IMR-90 (cell line): ENCODE measurements at regions not wholly inside any gene's neighbourhood (a gene's known extent, or its start where the extent isn't known, plus 50 kb on each side); places are given as distances from the start of the nearest gene placed in this dataset.

Source experiments
- ATAC-seq: fragments of 200-7000 bp; cut with Tn5 transposase; 2 replicates; pipeline ENCODE4 v1.9.1; 2020; ENCODE audit warnings: low read depth, mild to moderate bottlenecking, moderate library complexity
- BruUV-seq: library from RNA; stranded (reverse); fragments of 400-500 nt; replicated peaks from 2 replicates; lab custom pipeline; 2021; lab: Mats Ljungman, UMichigan
- CTCF ChIA-PET: fragments of 300-600 bp; formaldehyde crosslinking; extraction: SDS; loops from one replicate; lab custom pipeline; 2021; ENCODE audit warnings: antibody characterized with exemption; lab: Yijun Ruan, JAX
- POLR2A ChIA-PET: fragments of 300-600 bp; sonication (Branson Sonifier 250); formaldehyde crosslinking; loops from one replicate; lab custom pipeline; 2022; ENCODE audit warnings: antibody characterized with exemption; ENCODE audit not compliant: unreplicated experiment; lab: Charles Lee
- DNase-seq: peaks from one replicate; pipeline ENCODE4 v3.0.0; 2013
- H2AFZ ChIP-seq: replicated peaks from 2 replicates; pipeline ENCODE3; 2013; ENCODE audit warnings: low read length, mild to moderate bottlenecking; ENCODE audit not compliant: poor library complexity
- H2AK5ac ChIP-seq: 2 replicates; pipeline ENCODE4 v1.6.1; 2013; ENCODE audit warnings: low read depth, low read length, inconsistent platforms
- H2AK9ac ChIP-seq: replicated peaks from 2 replicates; pipeline ENCODE3; 2013; ENCODE audit warnings: mild to moderate bottlenecking, low read depth, low read length, moderate library complexity; ENCODE audit not compliant: poor library complexity
- H2BK120ac ChIP-seq: 2 replicates; pipeline ENCODE4 v1.6.1; 2013; ENCODE audit warnings: low read depth, low read length, inconsistent platforms
- H2BK15ac ChIP-seq: 3 replicates; pipeline ENCODE4 v1.6.1; 2013; ENCODE audit warnings: low read depth, low read length, inconsistent platforms
- H2BK20ac ChIP-seq: 2 replicates; pipeline ENCODE4 v1.6.1; 2013; ENCODE audit warnings: low read depth, mild to moderate bottlenecking, inconsistent platforms, low read length, moderate library complexity
- H2BK5ac ChIP-seq: 2 replicates; pipeline ENCODE4 v1.6.1; 2013; ENCODE audit warnings: mild to moderate bottlenecking, low read depth, low read length, inconsistent platforms; ENCODE audit not compliant: poor library complexity, severe bottlenecking
- H3K14ac ChIP-seq: replicated peaks from 2 replicates; pipeline ENCODE4 v1.6.1; 2013; ENCODE audit warnings: low read depth, low read length, inconsistent platforms
- H3K18ac ChIP-seq: 2 replicates; pipeline ENCODE4 v1.6.1; 2013; ENCODE audit warnings: low read depth, low read length, control low read depth
- H3K23ac ChIP-seq: 2 replicates; pipeline ENCODE4 v1.6.1; 2013; ENCODE audit warnings: low read depth, low read length, inconsistent platforms
- H3K27ac ChIP-seq: 2 replicates; pipeline ENCODE4 v1.5.1; 2013; ENCODE audit warnings: mild to moderate bottlenecking, control low read depth, low read length; ENCODE audit not compliant: insufficient read depth
- H3K27me3 ChIP-seq: 2 replicates; pipeline ENCODE4 v1.6.1; 2013; ENCODE audit warnings: low read length; ENCODE audit not compliant: control insufficient read depth, insufficient read depth
- H3K36me3 ChIP-seq: 2 replicates; pipeline ENCODE4 v1.6.1; 2013; ENCODE audit warnings: low read length, mixed read lengths; ENCODE audit not compliant: control insufficient read depth, insufficient read depth
- H3K4ac ChIP-seq: 2 replicates; pipeline ENCODE4 v1.6.1; 2013; ENCODE audit warnings: low read depth, low read length, inconsistent platforms
- H3K4me1 ChIP-seq: 2 replicates; pipeline ENCODE4 v1.6.1; 2013; ENCODE audit warnings: low read length, mixed read lengths; ENCODE audit not compliant: control insufficient read depth, insufficient read depth
- H3K4me2 ChIP-seq: 2 replicates; pipeline ENCODE4 v1.6.1; 2013; ENCODE audit warnings: low read depth, mild to moderate bottlenecking, control low read depth, low read length, moderate library complexity
- H3K4me3 ChIP-seq: 2 replicates; pipeline ENCODE4 v1.5.1; 2013; ENCODE audit warnings: low read depth, mild to moderate bottlenecking, control low read depth, low read length, moderate library complexity; ENCODE audit not compliant: insufficient read depth
- H3K56ac ChIP-seq: 2 replicates; pipeline ENCODE4 v1.6.1; 2013; ENCODE audit warnings: low read length, inconsistent platforms; ENCODE audit not compliant: insufficient read depth; ENCODE audit errors: extremely low read depth
- H3K79me1 ChIP-seq, 2 experiments: 2 replicates each; pipeline ENCODE4 v1.6.1; 2013; ENCODE audit warnings: low read length in 2 of 2, inconsistent platforms in 1 of 2, low read depth in 1 of 2
- H3K9ac ChIP-seq: 2 replicates; pipeline ENCODE4 v1.6.1; 2013; ENCODE audit warnings: low read depth, low read length, control low read depth
- H3K9me1 ChIP-seq: 2 replicates; pipeline ENCODE4 v1.6.1; 2013; ENCODE audit warnings: low read length, inconsistent platforms; ENCODE audit not compliant: insufficient read depth
- H3K9me3 ChIP-seq: 2 replicates; pipeline ENCODE4 v1.6.1; 2013; ENCODE audit warnings: low read length; ENCODE audit not compliant: control insufficient read depth, insufficient read depth
- H4K20me1 ChIP-seq: 2 replicates; pipeline ENCODE4 v1.6.1; 2013; ENCODE audit warnings: low read length, inconsistent platforms; ENCODE audit not compliant: insufficient read depth
- H4K5ac ChIP-seq: 2 replicates; pipeline ENCODE4 v1.6.1; 2013; ENCODE audit warnings: mild to moderate bottlenecking, low read depth, low read length, control low read depth
- H4K8ac ChIP-seq, 2 experiments: 2 replicates each; pipeline ENCODE4 v1.6.1; 2013; ENCODE audit warnings: low read depth in 2 of 2, low read length in 2 of 2, control low read depth in 1 of 2, inconsistent platforms in 1 of 2
- H4K91ac ChIP-seq: 2 replicates; pipeline ENCODE4 v1.6.1; 2013; ENCODE audit warnings: low read depth, low read length, inconsistent platforms; ENCODE audit not compliant: insufficient read depth
- BHLHE40 ChIP-seq: fragments of 150-350 bp; IDR thresholded peaks from 2 replicates; pipeline ENCODE4 v1.6.1; 2016; ENCODE audit warnings: mild to moderate bottlenecking, low read depth, low read length
- CHD1 ChIP-seq: IDR thresholded peaks from 2 replicates; pipeline ENCODE4 v1.6.1; 2012; ENCODE audit warnings: low read depth, low read length, improper control_type of control experiment
- CTCF ChIP-seq: conservative IDR thresholded peaks from 2 replicates; pipeline ENCODE4 v1.5.1; 2012; ENCODE audit warnings: mild to moderate bottlenecking, low read depth, low read length, improper control_type of control experiment
- ELK1 ChIP-seq: fragments of 150-350 bp; IDR thresholded peaks from 2 replicates; pipeline ENCODE4 v1.6.1; 2016; ENCODE audit warnings: low read depth, mild to moderate bottlenecking, low read length, moderate library complexity, borderline replicate concordance
- FOS ChIP-seq: fragments of 150-350 bp; IDR thresholded peaks from 2 replicates; pipeline ENCODE4 v1.6.1; 2016; ENCODE audit warnings: low read depth, low read length
- MAFK ChIP-seq: IDR thresholded peaks from 2 replicates; pipeline ENCODE4 v1.6.1; 2012; ENCODE audit warnings: low read depth, low read length, improper control_type of control experiment
- MAZ ChIP-seq: IDR thresholded peaks from 2 replicates; pipeline ENCODE4 v1.6.1; 2012; ENCODE audit warnings: low read depth, mild to moderate bottlenecking, low read length, improper control_type of control experiment, moderate library complexity, borderline replicate concordance
- MXI1 ChIP-seq: IDR thresholded peaks from 2 replicates; pipeline ENCODE4 v1.6.1; 2012; ENCODE audit warnings: low read depth, mild to moderate bottlenecking, low read length, moderate library complexity, borderline replicate concordance
- NFE2L2 ChIP-seq: fragments of 150-350 bp; IDR thresholded peaks from 2 replicates; pipeline ENCODE4 v1.6.1; 2016; ENCODE audit warnings: low read depth, mild to moderate bottlenecking, low read length
- POLR2A ChIP-seq: IDR thresholded peaks from 2 replicates; pipeline ENCODE4 v1.6.1; 2012; ENCODE audit warnings: mild to moderate bottlenecking, low read depth, low read length
- RAD21 ChIP-seq: IDR thresholded peaks from 2 replicates; pipeline ENCODE4 v1.6.1; 2012; ENCODE audit warnings: low read length, improper control_type of control experiment
- RCOR1 ChIP-seq: IDR thresholded peaks from 2 replicates; pipeline ENCODE4 v1.6.1; 2012; ENCODE audit warnings: mild to moderate bottlenecking, low read length, improper control_type of control experiment; ENCODE audit not compliant: insufficient replicate concordance
- RFX5 ChIP-seq: IDR thresholded peaks from 2 replicates; pipeline ENCODE4 v1.8.0; 2012; ENCODE audit warnings: low read depth, mild to moderate bottlenecking, low read length, moderate library complexity
- SMC3 ChIP-seq: fragments of 150-350 bp; IDR thresholded peaks from 2 replicates; pipeline ENCODE4 v1.6.1; 2016; ENCODE audit warnings: low read depth, mild to moderate bottlenecking, antibody characterized with exemption, low read length, moderate library complexity
- WGBS, 2 experiments: methylation state at CpG; one replicate each; pipeline versions ENCODE4 v1.1.5 to v1.1.7; 2013; ENCODE audit warnings: missing lambda C conversion rate in 2 of 2; ENCODE audit not compliant: insufficient read length in 1 of 2; ENCODE audit errors: extremely low coverage in 2 of 2; 5-methylcytosine and 5-hydroxymethylcytosine counted together
- dilution Hi-C: fragments of 300-500 bp; cut with HindIII; formaldehyde crosslinking; loops from one replicate; pipeline ENCODE4 v1.14.3; 2018; ENCODE audit warnings: low sequenced_read_pairs; ENCODE audit not compliant: unreplicated experiment
- in situ Hi-C: fragments of 300-500 bp; cut with MboI; formaldehyde crosslinking; loops from 3 replicates; pipeline ENCODE4 v1.14.3; 2019; ENCODE audit warnings: low sequenced_read_pairs, inconsistent platforms, mixed read lengths
- intact Hi-C: fragments of 100-400 bp; cut with micrococcal nuclease; formaldehyde crosslinking; loops from 2 replicates; pipeline ENCODE4 v1.10.0; 2022
- TF ChIP-seq, protein P1 (sequence below): fragments of 150-350 bp; IDR thresholded peaks from 2 replicates; pipeline ENCODE4 v1.6.1; 2017; ENCODE audit warnings: mild to moderate bottlenecking, antibody characterized with exemption, low read length, low read depth

DNA sequence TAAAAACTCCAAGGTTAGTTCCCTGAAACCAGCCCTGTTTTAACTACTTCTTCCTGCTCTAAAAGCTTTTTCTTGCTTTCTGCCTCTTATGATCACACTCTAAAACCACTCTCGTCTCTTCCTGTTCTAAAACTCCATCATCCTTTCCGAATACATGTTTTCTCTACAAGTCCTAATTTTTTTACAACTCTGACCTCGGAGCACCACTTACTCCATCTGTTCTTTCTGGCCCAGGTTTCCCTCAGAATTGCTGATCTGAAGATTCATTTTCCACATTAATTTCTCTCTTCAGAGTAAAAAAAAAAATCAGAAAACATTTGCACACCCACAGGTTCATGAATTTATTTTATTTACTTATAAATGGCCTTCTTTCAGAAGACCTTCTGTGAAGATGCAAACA lies 265.7 kb upstream of the CADM1 start:
- no peaks in the 10 kb centered on the region for H3K4me1 ChIP-seq
- H4K5ac ChIP-seq: no peak overlapping the region
- no peak overlapping the region for H2BK15ac ChIP-seq
- no peak for ATAC-seq
- no peak overlapping the region for H2AFZ ChIP-seq
- no peak overlapping the region for H3K14ac ChIP-seq
- H4K20me1 ChIP-seq: no peaks in the 10 kb centered on the region
- no peaks in the 10 kb centered on the region for H3K79me1 ChIP-seq
- in situ Hi-C loops: no loop called here
- no peak overlapping the region for H3K27ac ChIP-seq
- no peak overlapping the region for H3K4me2 ChIP-seq
- H3K9me1 ChIP-seq: no peaks in the 10 kb centered on the region
- H3K56ac ChIP-seq: no peak overlapping the region
- no peak for TF ChIP-seq RFX5
- no peak for TF ChIP-seq CHD1
- TF ChIP-seq, protein P1, sequence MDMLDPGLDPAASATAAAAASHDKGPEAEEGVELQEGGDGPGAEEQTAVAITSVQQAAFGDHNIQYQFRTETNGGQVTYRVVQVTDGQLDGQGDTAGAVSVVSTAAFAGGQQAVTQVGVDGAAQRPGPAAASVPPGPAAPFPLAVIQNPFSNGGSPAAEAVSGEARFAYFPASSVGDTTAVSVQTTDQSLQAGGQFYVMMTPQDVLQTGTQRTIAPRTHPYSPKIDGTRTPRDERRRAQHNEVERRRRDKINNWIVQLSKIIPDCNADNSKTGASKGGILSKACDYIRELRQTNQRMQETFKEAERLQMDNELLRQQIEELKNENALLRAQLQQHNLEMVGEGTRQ: no peak
- TF ChIP-seq MAZ: no peak
- TF ChIP-seq POLR2A: no peak
- no peak for TF ChIP-seq NFE2L2
- TF ChIP-seq RAD21: no peak
- no peak for TF ChIP-seq BHLHE40
- TF ChIP-seq SMC3: no peak
- TF ChIP-seq ELK1: no peak
- no peak for TF ChIP-seq MAFK
- TF ChIP-seq RCOR1: no peak
- no peak for TF ChIP-seq FOS
- TF ChIP-seq CTCF: no peak
- TF ChIP-seq MXI1: no peak
- H3K4me3 ChIP-seq: no peak overlapping the region
- CTCF ChIA-PET: no interaction called here
- H3K23ac ChIP-seq: no peak overlapping the region
- H2BK5ac ChIP-seq: no peak overlapping the region
- dilution Hi-C loops: no loop called here
- peaks cover 2% of the 10 kb centered on the region for H3K27me3 ChIP-seq
- H2AK5ac ChIP-seq: no peak overlapping the region
- H2BK120ac ChIP-seq: no peak overlapping the region
- no peaks in the 10 kb centered on the region for H3K36me3 ChIP-seq
- H3K9ac ChIP-seq: no peak overlapping the region
- H3K4ac ChIP-seq: no peak overlapping the region
- H2AK9ac ChIP-seq: no peak overlapping the region
- POLR2A ChIA-PET: no interaction called here
- no peak overlapping the region for H3K18ac ChIP-seq
- H4K8ac ChIP-seq: no peak overlapping the region
- intact Hi-C loops: no loop called here
- no TSS peak for BruUV-seq
- no peak for DNase-seq
- H2BK20ac ChIP-seq: no peak overlapping the region
- WGBS, 2 experiments: 71 to 100% methylated on average over 2 of the region's 3 CpGs
- H3K9me3 ChIP-seq: no peaks in the 10 kb centered on the region
- H4K91ac ChIP-seq: no peak overlapping the region
